H1 (cell line): ENCODE measurements at regions not wholly inside any gene's neighbourhood (a gene's known extent, or its start where the extent isn't known, plus 50 kb on each side); places are given as distances from the start of the nearest gene placed in this dataset.

Source experiments
- CTCF ChIA-PET: fragments of 300-600 bp; sonication (Branson Sonifier 250); formaldehyde crosslinking; loops from one replicate; lab custom pipeline; 2021; ENCODE audit not compliant: partially characterized antibody; lab: Charles Lee
- POLR2A ChIA-PET: fragments of 300-600 bp; sonication (Branson Sonifier 250); formaldehyde crosslinking; loops from one replicate; lab custom pipeline; 2021; ENCODE audit warnings: inconsistent platforms; ENCODE audit not compliant: partially characterized antibody; lab: Charles Lee
- DNase-seq, 2 experiments: peaks; one replicate each; pipeline versions ENCODE4 v3.0.0 to v3.0.0-alpha.2; 2010 to 2022; ENCODE audit warnings: low spot score in 2 of 2, low read depth in 1 of 2, mixed read lengths in 1 of 2
- FAIRE-seq: peaks from 2 replicates; lab custom pipeline; 2011; peaks lifted over from hg19 to GRCh38; lab: Jason Lieb, UNC
- H2AFZ ChIP-seq: 2 replicates; pipeline ENCODE4 v1.8.1; 2012; ENCODE audit warnings: low read length, inconsistent platforms
- H2AK5ac ChIP-seq: 2 replicates; pipeline ENCODE4 v1.6.1; 2013; ENCODE audit warnings: low read depth, low read length
- H2BK120ac ChIP-seq: replicated peaks from 2 replicates; pipeline ENCODE3; 2013; ENCODE audit warnings: low read depth, low read length, inconsistent platforms
- H2BK12ac ChIP-seq: 2 replicates; pipeline ENCODE4 v1.6.1; 2013; ENCODE audit warnings: low read depth, low read length
- H2BK15ac ChIP-seq: 2 replicates; pipeline ENCODE4 v1.6.1; 2013; ENCODE audit warnings: low read length
- H2BK20ac ChIP-seq: 2 replicates; pipeline ENCODE4 v1.6.1; 2013; ENCODE audit warnings: low read length
- H2BK5ac ChIP-seq: 2 replicates; pipeline ENCODE4 v1.6.1; 2013; ENCODE audit warnings: low read depth, low read length
- H3K14ac ChIP-seq: 2 replicates; pipeline ENCODE4 v1.6.1; 2013; ENCODE audit warnings: inconsistent platforms; ENCODE audit not compliant: insufficient read length
- H3K18ac ChIP-seq: 2 replicates; pipeline ENCODE4 v1.6.1; 2013; ENCODE audit warnings: low read length; ENCODE audit errors: extremely low read depth
- H3K23ac ChIP-seq: 2 replicates; pipeline ENCODE4 v1.6.1; 2013; ENCODE audit warnings: inconsistent platforms; ENCODE audit not compliant: insufficient read length
- H3K23me2 ChIP-seq: 2 replicates; pipeline ENCODE4 v1.6.1; 2013; ENCODE audit warnings: low read depth, low read length
- H3K27ac ChIP-seq: 2 replicates; pipeline ENCODE4 v1.6.1; 2011; ENCODE audit warnings: low read depth, low read length, inconsistent platforms
- H3K27me3 ChIP-seq, 4 experiments: replicated peaks in 1 of 4; 1 replicate in 1 of 4; 2 replicates in 3 of 4; pipeline versions ENCODE4 v1.6.1 to v1.8.1; 2011 to 2013; ENCODE audit warnings: low read length in 3 of 4, mild to moderate bottlenecking in 3 of 4, inconsistent platforms in 2 of 4, mixed read lengths in 2 of 4, moderate library complexity in 1 of 4; ENCODE audit not compliant: control insufficient read depth in 3 of 4, insufficient read depth in 3 of 4; ENCODE audit errors: extremely low read depth in 1 of 4
- H3K36me3 ChIP-seq, 4 experiments: 2 replicates each; pipeline versions ENCODE4 v1.6.1 to v1.8.1; 2011 to 2013; ENCODE audit warnings: mild to moderate bottlenecking in 4 of 4, low read length in 3 of 4, moderate library complexity in 2 of 4, control low read depth in 1 of 4, inconsistent platforms in 1 of 4; ENCODE audit not compliant: insufficient read depth in 4 of 4, control insufficient read depth in 2 of 4
- H3K4ac ChIP-seq: replicated peaks from 2 replicates; pipeline ENCODE3; 2013; ENCODE audit warnings: low read length, low read depth, mixed read lengths, inconsistent platforms; ENCODE audit not compliant: insufficient read length
- H3K4me1 ChIP-seq, 4 experiments: replicated peaks in 1 of 4; 1 replicate in 1 of 4; 2 replicates in 3 of 4; pipeline versions ENCODE4 v1.6.1 to v1.8.1; 2011 to 2013; ENCODE audit warnings: low read length in 3 of 4, inconsistent platforms in 2 of 4, mixed read lengths in 1 of 4; ENCODE audit not compliant: insufficient read depth in 4 of 4, control insufficient read depth in 3 of 4
- H3K4me2 ChIP-seq, 2 experiments: 2 replicates each; pipeline versions ENCODE4 v1.6.1 to v1.8.1; 2011 to 2013; ENCODE audit warnings: low read depth in 2 of 2, low read length in 2 of 2, control low read depth in 1 of 2, inconsistent platforms in 1 of 2, mild to moderate bottlenecking in 1 of 2; ENCODE audit not compliant: insufficient read depth in 1 of 2
- H3K4me3 ChIP-seq, 4 experiments: fragments of 200-600, 300-600 bp in 1 of 4; sonication (generic), shearing (Covaris generic), sonication (Bioruptor Twin) in 1 of 4; 2 replicates each; pipeline versions ENCODE4 v1.5.1 to v1.8.1; 2011 to 2016; ENCODE audit warnings: low read length in 4 of 4, low read depth in 3 of 4, control low read depth in 2 of 4, inconsistent platforms in 2 of 4, mild to moderate bottlenecking in 2 of 4, mixed read lengths in 1 of 4, moderate library complexity in 1 of 4; ENCODE audit not compliant: insufficient read depth in 2 of 4; ENCODE audit errors: extremely low read depth in 1 of 4
- H3K56ac ChIP-seq: replicated peaks from 2 replicates; pipeline ENCODE3; 2013; ENCODE audit warnings: low read depth, mild to moderate bottlenecking, mixed read lengths, low read length, inconsistent platforms; ENCODE audit not compliant: insufficient read length
- H3K79me1 ChIP-seq: 2 replicates; pipeline ENCODE4 v1.6.1; 2013; ENCODE audit warnings: low read depth, low read length, control low read depth
- H3K79me2 ChIP-seq, 2 experiments: 2 replicates each; pipeline versions ENCODE4 v1.6.1 to v1.8.1; 2012 to 2013; ENCODE audit warnings: low read length in 2 of 2, mild to moderate bottlenecking in 2 of 2, inconsistent platforms in 1 of 2; ENCODE audit not compliant: insufficient read depth in 2 of 2, control insufficient read depth in 1 of 2
- H3K9ac ChIP-seq, 4 experiments: replicated peaks in 1 of 4; 1 replicate in 1 of 4; 2 replicates in 3 of 4; pipeline versions ENCODE4 v1.6.1 to v1.8.1; 2011 to 2013; ENCODE audit warnings: low read depth in 3 of 4, low read length in 3 of 4, control low read depth in 2 of 4, mild to moderate bottlenecking in 2 of 4, moderate library complexity in 2 of 4, inconsistent platforms in 1 of 4; ENCODE audit errors: extremely low read depth in 1 of 4
- H3K9me3 ChIP-seq, 2 experiments: 2 replicates each; pipeline versions ENCODE4 v1.6.1 to v1.8.1; 2012 to 2013; ENCODE audit warnings: mild to moderate bottlenecking in 2 of 2, moderate library complexity in 2 of 2, control low read depth in 1 of 2, inconsistent platforms in 1 of 2, low read depth in 1 of 2, low read length in 1 of 2, mixed read lengths in 1 of 2; ENCODE audit not compliant: insufficient read depth in 2 of 2
- H4K20me1 ChIP-seq, 2 experiments: replicated peaks in 1 of 2; 2 replicates each; pipeline versions ENCODE3 to v1.8.1; 2011 to 2013; ENCODE audit warnings: inconsistent platforms in 2 of 2, low read length in 2 of 2, mild to moderate bottlenecking in 1 of 2; ENCODE audit not compliant: insufficient read depth in 2 of 2, control insufficient read depth in 1 of 2
- H4K5ac ChIP-seq: 2 replicates; pipeline ENCODE4 v1.6.1; 2013; ENCODE audit warnings: low read length, low read depth, mixed read lengths, inconsistent platforms; ENCODE audit not compliant: insufficient read length
- H4K8ac ChIP-seq: 2 replicates; pipeline ENCODE4 v1.8.0; 2013; ENCODE audit warnings: mild to moderate bottlenecking, moderate library complexity, low read length, inconsistent platforms; ENCODE audit not compliant: insufficient read depth; ENCODE audit errors: extremely low read depth
- H4K91ac ChIP-seq: replicated peaks from 2 replicates; pipeline ENCODE3; 2013; ENCODE audit warnings: low read length, mixed read lengths, inconsistent platforms; ENCODE audit not compliant: insufficient read length
- ASH2L ChIP-seq: fragments of 200-600, 300-600 bp; sonication (generic); IDR thresholded peaks from one replicate; pipeline ENCODE4 v1.7.1; 2017; ENCODE audit warnings: low read length
- E2F6 ChIP-seq: IDR thresholded peaks from 2 replicates; pipeline ENCODE4 v1.6.1; 2012; ENCODE audit warnings: inconsistent platforms
- WGBS, 2 experiments: shearing (Covaris generic) in 1 of 2; methylation state at CpG; one replicate each; pipeline versions ENCODE4 v1.1.6 to v1.1.7; 2013 to 2015; ENCODE audit warnings: low lambda C conversion rate in 2 of 2, mixed read lengths in 2 of 2, inconsistent platforms in 1 of 2, low coverage in 1 of 2, missing lambda C conversion rate in 1 of 2; ENCODE audit not compliant: insufficient replicate concordance in 2 of 2, insufficient coverage in 1 of 2, insufficient read length in 1 of 2; ENCODE audit errors: extremely low coverage in 1 of 2, missing lambda C conversion rate in 1 of 2; 5-methylcytosine and 5-hydroxymethylcytosine counted together

GRCh38 chr4:97038146-97038516 lies 1105.1 kb downstream of the STPG2 start:
- Histone ChIP-seq H3K27ac (no peak overlapping the region), H3K36me3 (no peaks in the 10 kb centered on the region), H2BK5ac (peak overlapping the region; percentile 10; the same call in 1 of the 2 replicates), H2AFZ (peak overlapping the region; percentile 95), H2BK20ac (0 out of 2 replicates have a peak overlapping the region, but pooled peaks have one; percentile 29), H3K4me1 (peaks cover 0 to 7% (median 0%) of the 10 kb centered on the region in 4 experiments; a peak in 2 of 7 replicates), H3K4me3 (no peak overlapping the region), H3K18ac (no peak overlapping the region), H4K5ac (no peak overlapping the region), H3K14ac (no peak overlapping the region), H4K20me1 (no peaks in the 10 kb centered on the region), H3K79me2 (no peaks in the 10 kb centered on the region), H3K23ac (no peak overlapping the region), H3K27me3 (no peaks in the 10 kb centered on the region), H4K91ac (no peak overlapping the region), H3K4ac (no peak overlapping the region), H3K9me3 (no peaks in the 10 kb centered on the region; a peak in 1 of 4 replicates), H3K9ac (no peak overlapping the region; a peak in 1 of 7 replicates), H2BK15ac (no peak overlapping the region), H3K23me2 (no peaks in the 10 kb centered on the region), H2BK12ac (peak overlapping the region; percentile 30; the same call in 1 of the 2 replicates), H3K4me2 (peak overlapping the region in 1 of 2 experiments; percentile 38; a peak in 2 of 4 replicates), H4K8ac (peak overlapping the region; percentile 81; the same call in 1 of the 2 replicates), H2AK5ac (no peak overlapping the region), H2BK120ac (no peak overlapping the region), H3K56ac (no peak overlapping the region), H3K79me1 (no peaks in the 10 kb centered on the region)
- DNase-seq (no peak), FAIRE-seq (no peak)
- no peak for TF ChIP-seq E2F6
- peak; percentile 23 for TF ChIP-seq ASH2L
- CTCF ChIA-PET, result no interaction called here
- WGBS, 2 experiments, result 89% methylated on average over 6 of the region's 9 CpGs; no CpG with 5 or more reads in 1 of the 2 experiments
- POLR2A ChIA-PET, result interaction anchor here (0.8 to 1.2 kb wide), 3 partner anchors 9 to 17 kb away, joined by 3 read pairs; no protein-coding TSS in a partner anchor
